Colonic mucosa (tissue), 4 donors: ENCODE measurements at regions not wholly inside any gene's neighbourhood (a gene's known extent, or its start where the extent isn't known, plus 50 kb on each side); places are given as distances from the start of the nearest gene placed in this dataset.
"Not testable (repeated sequence)": the region's sequence is repeated elsewhere in the genome, so short reads cannot be mapped to it uniquely, and the experiment has no call there.

Experiments
- DNase-seq: peaks from one replicate; pipeline ENCODE4 v3.0.0-alpha.2; 2020
- H3K27ac ChIP-seq: fragments of 200-600 bp; one replicate; pipeline ENCODE4 v1.8.0; 2021
- H3K27me3 ChIP-seq: fragments of 200-600 bp; one replicate; pipeline ENCODE4 v1.8.0; 2021
- H3K36me3 ChIP-seq: fragments of 200-600 bp; one replicate; pipeline ENCODE4 v1.8.0; 2021
- H3K4me1 ChIP-seq: fragments of 200-600 bp; one replicate; pipeline ENCODE4 v1.8.0; 2021; ENCODE audit warnings: mild to moderate bottlenecking
- H3K4me3 ChIP-seq: fragments of 200-600 bp; one replicate; pipeline ENCODE4 v1.8.0; 2021
- H3K9ac ChIP-seq, 2 donors: one replicate each; pipeline ENCODE4 v1.7.0; 2013; ENCODE audit warnings: control low read depth in 2 of 2, low read depth in 2 of 2, low read length in 2 of 2
- H3K9me3 ChIP-seq: fragments of 200-600 bp; one replicate; pipeline ENCODE4 v1.8.0; 2021
- intact Hi-C: fragments of 100-400 bp; cut with DNase I; formaldehyde crosslinking; loops from one replicate; pipeline ENCODE4 v1.14.1; 2022
- TF ChIP-seq, protein P1 (sequence below): fragments of 200-600 bp; IDR thresholded peaks from one replicate; pipeline ENCODE4 v1.8.0; 2022; ENCODE audit warnings: antibody characterized with exemption, mild to moderate bottlenecking
- donor health status: healthy.
- donor health status: DM: no; HTN: no; CAD: no.
- donor health status: DM: no; HTN: no; CAD: no.

DNA sequence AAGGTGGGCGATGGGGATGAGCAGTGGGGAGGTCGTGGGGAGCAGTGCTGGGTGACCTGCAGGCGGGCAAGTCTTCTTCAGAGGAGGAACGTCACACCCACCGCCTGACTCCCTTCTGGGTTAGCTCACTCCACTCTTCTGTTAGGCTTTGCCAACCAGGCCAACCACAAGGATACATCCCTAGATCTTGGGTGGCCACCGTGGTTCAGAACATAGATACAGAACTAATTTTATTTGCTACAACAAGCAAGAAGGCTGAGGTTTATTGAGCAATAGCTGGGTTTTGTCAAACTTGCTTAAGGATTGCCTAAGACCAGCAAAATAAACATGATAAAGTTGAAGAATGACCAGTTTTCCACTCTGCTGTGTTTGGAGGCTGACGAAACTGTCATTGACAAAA lies 109.4 kb downstream of the DACT1 start:
- TF ChIP-seq, protein P1, sequence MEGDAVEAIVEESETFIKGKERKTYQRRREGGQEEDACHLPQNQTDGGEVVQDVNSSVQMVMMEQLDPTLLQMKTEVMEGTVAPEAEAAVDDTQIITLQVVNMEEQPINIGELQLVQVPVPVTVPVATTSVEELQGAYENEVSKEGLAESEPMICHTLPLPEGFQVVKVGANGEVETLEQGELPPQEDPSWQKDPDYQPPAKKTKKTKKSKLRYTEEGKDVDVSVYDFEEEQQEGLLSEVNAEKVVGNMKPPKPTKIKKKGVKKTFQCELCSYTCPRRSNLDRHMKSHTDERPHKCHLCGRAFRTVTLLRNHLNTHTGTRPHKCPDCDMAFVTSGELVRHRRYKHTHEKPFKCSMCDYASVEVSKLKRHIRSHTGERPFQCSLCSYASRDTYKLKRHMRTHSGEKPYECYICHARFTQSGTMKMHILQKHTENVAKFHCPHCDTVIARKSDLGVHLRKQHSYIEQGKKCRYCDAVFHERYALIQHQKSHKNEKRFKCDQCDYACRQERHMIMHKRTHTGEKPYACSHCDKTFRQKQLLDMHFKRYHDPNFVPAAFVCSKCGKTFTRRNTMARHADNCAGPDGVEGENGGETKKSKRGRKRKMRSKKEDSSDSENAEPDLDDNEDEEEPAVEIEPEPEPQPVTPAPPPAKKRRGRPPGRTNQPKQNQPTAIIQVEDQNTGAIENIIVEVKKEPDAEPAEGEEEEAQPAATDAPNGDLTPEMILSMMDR = no peak
- H3K27ac ChIP-seq = no peak overlapping the region
- intact Hi-C loops = no loop called here
- H3K9me3 ChIP-seq = no peaks in the 10 kb centered on the region
- H3K27me3 ChIP-seq = no peaks in the 10 kb centered on the region
- H3K4me3 ChIP-seq = no peak overlapping the region
- H3K9ac ChIP-seq = no peak overlapping the region
- H3K4me1 ChIP-seq = peaks cover 17% of the 10 kb centered on the region
- DNase-seq = peak; percentile 37
- no peaks in the 10 kb centered on the region for H3K36me3 ChIP-seq

DNA sequence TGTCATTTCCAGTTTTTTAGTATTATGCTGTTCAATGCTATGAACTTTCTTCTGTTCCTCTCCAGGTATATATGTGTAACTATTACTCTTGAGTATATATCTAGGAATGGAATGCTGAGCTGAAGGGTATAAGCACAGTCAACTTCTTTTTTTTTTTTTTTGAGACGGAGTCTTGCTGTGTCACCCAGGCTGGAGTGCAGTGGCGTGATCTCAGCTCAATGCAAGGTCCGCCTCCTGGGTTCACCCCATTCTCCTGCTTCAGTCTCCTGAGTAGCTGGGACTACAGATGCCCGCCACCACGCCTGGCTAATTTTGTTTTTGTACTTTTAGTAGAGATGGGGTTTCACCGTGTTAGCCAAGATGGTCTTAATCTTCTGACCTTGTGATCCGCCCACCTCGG lies 110.5 kb downstream of the DACT1 start:
- peak overlapping the region; percentile 82 for H3K27ac ChIP-seq
- H3K36me3 ChIP-seq, H3K27me3 ChIP-seq, H3K9ac ChIP-seq, intact Hi-C loops, H3K9me3 ChIP-seq, H3K4me3 ChIP-seq, DNase-seq: not testable (repeated sequence)
- peaks cover 20% of the 10 kb centered on the region for H3K4me1 ChIP-seq

DNA sequence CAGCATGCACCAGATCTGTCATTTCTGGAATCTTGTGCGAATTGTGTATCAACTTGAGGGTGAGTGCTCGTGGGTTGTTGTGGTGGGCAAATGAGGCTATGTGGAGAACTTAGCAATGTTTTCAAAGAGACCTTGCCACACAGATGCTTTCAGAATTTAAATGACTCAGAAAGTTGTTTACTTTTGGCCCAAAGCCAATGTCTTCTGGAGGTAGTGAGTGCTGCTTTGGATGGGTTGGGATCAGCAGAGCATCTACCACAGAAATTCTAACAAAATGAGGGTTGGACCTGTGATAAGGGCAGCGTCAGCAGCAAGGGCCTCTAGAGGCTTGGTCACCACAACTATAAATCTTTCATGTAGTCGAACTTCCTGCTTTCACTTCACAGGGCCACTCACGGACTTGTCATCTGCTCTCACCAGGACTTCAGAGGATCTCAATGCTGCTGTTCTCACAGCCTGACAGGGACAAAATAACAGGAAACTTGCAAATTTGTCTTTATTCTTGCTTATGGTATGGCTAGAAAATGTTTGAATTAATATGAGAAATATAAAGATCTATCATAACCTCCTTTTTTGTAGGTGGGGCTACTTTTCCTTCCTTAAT lies 111.4 kb downstream of the DACT1 start:
- intact Hi-C loops = no loop called here
- H3K4me1 ChIP-seq = peaks cover 20% of the 10 kb centered on the region
- H3K4me3 ChIP-seq = no peak overlapping the region
- H3K36me3 ChIP-seq = no peaks in the 10 kb centered on the region
- no peak overlapping the region for H3K9ac ChIP-seq
- no peaks in the 10 kb centered on the region for H3K27me3 ChIP-seq
- H3K27ac ChIP-seq = peak overlapping the region; percentile 82
- no peaks in the 10 kb centered on the region for H3K9me3 ChIP-seq
- TF ChIP-seq, protein P1 = no peak
- peak; percentile 64 for DNase-seq

DNA sequence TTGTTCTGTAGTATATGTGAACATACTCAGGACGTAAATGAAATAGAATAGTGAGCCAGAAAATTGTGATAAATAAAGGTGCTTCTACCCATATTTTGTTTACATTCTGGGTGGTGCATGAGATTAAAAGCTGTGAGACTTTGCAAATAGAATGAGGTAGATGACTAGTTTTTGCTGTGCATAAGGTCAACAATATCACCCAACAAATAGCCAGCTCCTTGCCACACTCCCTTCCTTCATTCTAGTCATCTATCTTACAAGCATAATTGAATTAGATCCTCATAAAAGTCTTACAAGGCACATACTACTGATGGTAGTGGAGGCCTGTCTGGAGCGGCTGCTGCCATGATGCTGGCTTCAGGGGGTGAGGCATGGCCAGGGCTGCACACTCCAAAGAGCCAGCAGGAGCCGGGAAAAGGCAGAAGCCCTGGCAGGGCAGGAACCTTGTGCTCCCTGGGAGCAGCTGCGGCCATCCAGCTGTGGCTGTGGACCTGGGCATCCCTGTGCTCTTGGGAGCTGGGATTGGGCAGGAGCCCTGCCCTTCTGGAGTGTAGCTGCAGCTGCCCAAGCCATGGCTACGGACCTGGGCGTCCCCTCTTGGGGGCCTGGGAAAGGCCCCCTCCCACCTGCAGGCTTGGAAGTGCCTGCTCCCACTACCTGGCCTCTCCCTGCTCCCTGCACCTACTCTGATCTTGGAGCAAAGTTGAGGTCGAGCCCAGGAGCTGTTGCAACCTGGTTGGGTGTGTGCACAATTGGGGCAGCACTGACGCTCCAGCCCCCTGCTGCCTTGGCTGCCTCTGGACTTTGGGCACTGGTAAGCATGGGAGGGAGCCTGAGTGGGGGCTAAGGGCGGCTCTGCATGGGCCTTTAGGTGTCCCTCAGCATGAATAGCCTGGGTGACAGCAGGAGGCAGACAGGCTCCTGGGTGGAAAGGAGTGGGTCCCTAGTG lies 112.8 kb downstream of the DACT1 start:
- Histone ChIP-seq H3K4me1 (peaks cover 20% of the 10 kb centered on the region), H3K27ac (peak overlapping the region; percentile 82), H3K9ac (no peak overlapping the region), H3K9me3 (no peaks in the 10 kb centered on the region), H3K4me3 (no peak overlapping the region), H3K36me3 (no peaks in the 10 kb centered on the region), H3K27me3 (no peaks in the 10 kb centered on the region)
- intact Hi-C loops = no loop called here
- TF ChIP-seq, protein P1 = no peak
- DNase-seq = peak; percentile 38

DNA sequence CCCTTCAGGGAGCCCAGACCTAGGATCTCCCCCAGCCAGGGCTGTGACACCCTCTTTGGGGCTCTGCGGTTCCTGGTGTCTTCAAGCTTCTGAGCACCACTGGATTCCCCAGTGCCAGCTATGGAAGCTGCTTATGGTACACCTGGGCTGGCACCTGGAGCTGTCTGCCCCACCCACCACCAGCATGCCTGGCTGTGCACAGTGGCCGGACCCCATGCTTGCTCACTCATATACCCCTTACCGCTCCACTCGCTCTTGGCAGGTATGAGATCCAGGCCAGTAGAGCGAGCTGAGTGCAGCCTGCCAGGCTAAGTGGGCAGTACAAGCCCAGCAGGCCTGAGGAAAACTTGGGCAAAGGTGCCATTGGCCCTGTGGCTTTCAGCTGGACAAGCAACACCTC lies 114.0 kb downstream of the DACT1 start:
- Histone ChIP-seq H3K27ac (peak overlapping the region; percentile 62), H3K4me1 (peaks cover 20% of the 10 kb centered on the region), H3K4me3 (no peak overlapping the region), H3K27me3 (no peaks in the 10 kb centered on the region), H3K9ac (peak overlapping the region in 1 of 2 donors; percentile 67), H3K9me3 (no peaks in the 10 kb centered on the region), H3K36me3 (no peaks in the 10 kb centered on the region)
- no peak for DNase-seq
- intact Hi-C loops = no loop called here
- TF ChIP-seq, protein P1 = no peak

DNA sequence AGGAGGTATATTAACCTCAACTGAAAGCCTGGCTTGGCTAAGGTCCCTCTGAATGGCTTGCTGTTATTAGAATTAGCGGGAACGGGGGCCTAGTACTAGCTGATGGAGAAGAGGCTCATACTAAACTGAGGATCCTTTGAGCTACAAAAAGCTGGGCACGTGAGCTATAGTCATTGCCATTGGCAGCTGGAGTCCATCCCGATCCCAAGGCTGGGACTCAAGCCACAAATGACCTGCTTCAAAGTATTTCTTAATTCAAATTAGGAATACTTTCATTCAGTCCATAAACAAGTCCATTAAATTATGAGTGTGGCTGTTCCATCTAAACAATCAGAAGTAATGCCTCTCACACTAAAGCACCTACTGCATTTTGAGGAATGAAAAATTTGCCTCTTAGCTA lies 114.5 kb downstream of the DACT1 start:
- H3K4me3 ChIP-seq = no peak overlapping the region
- no peaks in the 10 kb centered on the region for H3K9me3 ChIP-seq
- peak overlapping the region; percentile 62 for H3K27ac ChIP-seq
- no peaks in the 10 kb centered on the region for H3K27me3 ChIP-seq
- TF ChIP-seq, protein P1 = no peak
- H3K4me1 ChIP-seq = peaks cover 20% of the 10 kb centered on the region
- no peaks in the 10 kb centered on the region for H3K36me3 ChIP-seq
- intact Hi-C loops = no loop called here
- peak overlapping the region in 1 of 2 donors; percentile 67 for H3K9ac ChIP-seq
- DNase-seq = peak; percentile 22
